Astrocyte of the spinal cord (primary cell): ENCODE measurements at regions not wholly inside any gene's neighbourhood (a gene's known extent, or its start where the extent isn't known, plus 50 kb on each side); places are given as distances from the start of the nearest gene placed in this dataset.

Experiments
- DNase-seq: peaks from one replicate; pipeline ENCODE4 v3.0.0; 2011; ENCODE audit warnings: low read depth, low spot score
- H3K4me3 ChIP-seq: 2 replicates; pipeline ENCODE4 v1.5.1; 2011; ENCODE audit warnings: low read depth, mild to moderate bottlenecking, low read length, moderate library complexity
- in situ Hi-C: cut with HindIII; loops from 2 replicates; pipeline ENCODE4 v1.10.0; 2017; ENCODE audit warnings: low sequenced_read_pairs
- TF ChIP-seq, protein P1 (sequence below): IDR thresholded peaks from 2 replicates; pipeline ENCODE4 v1.5.1; 2012; ENCODE audit warnings: low read depth, mild to moderate bottlenecking, low read length, inconsistent platforms

GRCh38 chr9:78453450-78453849 is 156.5 kb downstream of the PSAT1 start:
- in situ Hi-C loops: no loop called here

DNA sequence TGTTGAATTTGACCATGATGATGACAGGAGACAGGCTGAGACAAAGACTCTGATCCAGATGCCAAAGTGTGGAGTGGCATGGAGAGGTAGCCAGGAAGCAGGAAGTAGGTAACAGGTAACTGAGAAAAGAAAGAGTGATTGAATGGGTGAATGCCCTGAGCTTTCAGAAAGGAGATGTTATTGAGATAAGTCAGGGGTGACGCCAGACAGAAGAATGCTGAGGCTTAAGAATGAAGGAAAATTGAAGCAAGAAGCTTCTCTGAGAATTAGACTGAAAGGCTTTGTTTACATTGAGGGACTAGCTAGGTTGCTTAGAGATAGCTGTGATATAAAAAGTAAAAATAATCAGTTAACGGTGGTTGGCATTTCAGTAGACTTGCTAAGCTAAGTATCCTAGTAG is 165.7 kb downstream of the PSAT1 start:
- in situ Hi-C loops: no loop called here
- no peak overlapping the region for H3K4me3 ChIP-seq
- no peak for DNase-seq
- TF ChIP-seq, protein P1, sequence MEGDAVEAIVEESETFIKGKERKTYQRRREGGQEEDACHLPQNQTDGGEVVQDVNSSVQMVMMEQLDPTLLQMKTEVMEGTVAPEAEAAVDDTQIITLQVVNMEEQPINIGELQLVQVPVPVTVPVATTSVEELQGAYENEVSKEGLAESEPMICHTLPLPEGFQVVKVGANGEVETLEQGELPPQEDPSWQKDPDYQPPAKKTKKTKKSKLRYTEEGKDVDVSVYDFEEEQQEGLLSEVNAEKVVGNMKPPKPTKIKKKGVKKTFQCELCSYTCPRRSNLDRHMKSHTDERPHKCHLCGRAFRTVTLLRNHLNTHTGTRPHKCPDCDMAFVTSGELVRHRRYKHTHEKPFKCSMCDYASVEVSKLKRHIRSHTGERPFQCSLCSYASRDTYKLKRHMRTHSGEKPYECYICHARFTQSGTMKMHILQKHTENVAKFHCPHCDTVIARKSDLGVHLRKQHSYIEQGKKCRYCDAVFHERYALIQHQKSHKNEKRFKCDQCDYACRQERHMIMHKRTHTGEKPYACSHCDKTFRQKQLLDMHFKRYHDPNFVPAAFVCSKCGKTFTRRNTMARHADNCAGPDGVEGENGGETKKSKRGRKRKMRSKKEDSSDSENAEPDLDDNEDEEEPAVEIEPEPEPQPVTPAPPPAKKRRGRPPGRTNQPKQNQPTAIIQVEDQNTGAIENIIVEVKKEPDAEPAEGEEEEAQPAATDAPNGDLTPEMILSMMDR: no peak

More at GRCh38 chr9:78453450-78453849, 156.5 kb downstream of the PSAT1 start:
- DNase-seq: no peak
- TF ChIP-seq, protein P1: no peak
- H3K4me3 ChIP-seq: no peak overlapping the region

DNA sequence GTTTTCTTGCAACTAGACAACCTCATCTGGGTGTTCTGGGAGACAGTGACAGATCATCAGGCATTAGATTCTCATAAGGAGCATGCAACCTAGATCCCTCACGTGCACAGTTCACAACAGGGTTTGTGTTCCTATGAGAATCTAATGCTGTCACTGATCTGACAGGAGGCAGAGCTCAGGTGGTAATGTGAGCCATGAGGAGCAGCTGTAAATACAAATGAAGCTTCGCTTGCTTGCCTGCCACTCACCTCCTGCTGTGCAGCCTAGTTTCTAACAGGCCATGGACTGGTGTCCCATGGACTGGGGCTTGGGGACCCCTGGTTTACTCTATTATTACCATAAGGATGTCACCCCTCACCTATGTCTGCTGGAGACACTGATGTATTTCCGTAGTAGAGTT is 166.8 kb downstream of the PSAT1 start:
- no peak overlapping the region for H3K4me3 ChIP-seq
- in situ Hi-C loops: no loop called here
- TF ChIP-seq, protein P1: no peak
- DNase-seq: no peak

- H3K4me3 ChIP-seq: no peak overlapping the region
- TF ChIP-seq, protein P1: no peak
- in situ Hi-C loops: no loop called here
- DNase-seq: no peak
These were observed 171.3 kb downstream of the PSAT1 start for GRCh38 chr9:78468231-78468630.

DNA sequence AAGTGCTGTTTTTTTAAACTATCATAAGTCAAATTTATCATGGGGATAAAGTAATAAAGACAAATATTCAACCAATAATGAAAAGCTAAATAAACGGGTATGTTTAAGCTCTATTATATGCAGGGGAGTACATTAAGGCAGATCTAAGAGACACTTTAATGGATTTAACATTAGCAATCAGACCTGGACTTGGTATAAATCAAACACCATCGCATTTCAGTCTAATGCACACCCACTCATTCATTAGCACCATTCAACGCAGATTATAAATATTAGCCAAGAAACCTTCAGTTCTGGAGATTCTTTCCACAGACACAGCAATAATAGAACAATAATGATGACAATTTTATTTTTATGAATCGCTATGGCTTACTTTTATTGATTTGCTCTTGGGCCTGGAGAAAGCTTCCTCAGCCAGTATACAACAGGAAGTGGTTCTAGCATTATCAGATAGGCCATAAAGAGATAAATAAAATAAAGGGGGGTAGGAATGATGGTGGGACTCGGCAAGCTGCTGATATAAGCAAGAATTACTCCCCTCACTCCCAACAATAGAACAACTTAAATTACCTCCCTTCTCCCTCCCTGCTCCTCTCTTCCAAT is 172.2 kb downstream of the PSAT1 start:
- TF ChIP-seq, protein P1: no peak
- in situ Hi-C loops: no loop called here
- no peak overlapping the region for H3K4me3 ChIP-seq
- DNase-seq: no peak

- in situ Hi-C loops: no loop called here
- TF ChIP-seq, protein P1: no peak
- no peak for DNase-seq
- no peak overlapping the region for H3K4me3 ChIP-seq
These were observed 173.3 kb downstream of the PSAT1 start for GRCh38 chr9:78470216-78470615.
